ENCODE measurements at regions not wholly inside any gene's neighbourhood (a gene's known extent, or its start where the extent isn't known, plus 50 kb on each side); places are given as distances from the start of the nearest gene placed in this dataset.

DNA sequence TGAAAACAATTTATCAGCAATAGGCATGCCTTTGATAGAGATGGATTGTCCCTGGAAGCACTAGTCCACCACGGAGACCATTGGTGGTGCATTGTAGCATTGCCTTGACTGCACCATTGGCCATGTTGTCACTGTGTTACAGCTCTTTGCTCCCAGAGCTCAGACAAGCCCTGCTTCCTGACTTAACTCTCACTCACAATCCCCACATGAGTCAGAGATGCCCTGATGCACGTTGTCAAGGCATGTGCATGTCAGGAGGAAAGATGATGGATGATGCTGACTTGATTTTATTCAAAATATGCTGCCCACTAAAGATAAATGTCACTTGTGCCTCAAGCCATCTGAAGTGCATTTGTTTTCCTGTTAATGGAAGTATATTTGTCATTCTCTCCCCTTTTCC, 266.1 kb downstream of the ARRDC4 start:
- TF ChIP-seq POLR2AphosphoS5 (IDR thresholded peaks at IDR 0.05; ENCODE audit: low read depth) (no peak), REST (IDR thresholded peaks at IDR 0.05; ENCODE audit: insufficient replicate concordance, low read depth) (no peak)
- TF ChIP-seq, protein P1, sequence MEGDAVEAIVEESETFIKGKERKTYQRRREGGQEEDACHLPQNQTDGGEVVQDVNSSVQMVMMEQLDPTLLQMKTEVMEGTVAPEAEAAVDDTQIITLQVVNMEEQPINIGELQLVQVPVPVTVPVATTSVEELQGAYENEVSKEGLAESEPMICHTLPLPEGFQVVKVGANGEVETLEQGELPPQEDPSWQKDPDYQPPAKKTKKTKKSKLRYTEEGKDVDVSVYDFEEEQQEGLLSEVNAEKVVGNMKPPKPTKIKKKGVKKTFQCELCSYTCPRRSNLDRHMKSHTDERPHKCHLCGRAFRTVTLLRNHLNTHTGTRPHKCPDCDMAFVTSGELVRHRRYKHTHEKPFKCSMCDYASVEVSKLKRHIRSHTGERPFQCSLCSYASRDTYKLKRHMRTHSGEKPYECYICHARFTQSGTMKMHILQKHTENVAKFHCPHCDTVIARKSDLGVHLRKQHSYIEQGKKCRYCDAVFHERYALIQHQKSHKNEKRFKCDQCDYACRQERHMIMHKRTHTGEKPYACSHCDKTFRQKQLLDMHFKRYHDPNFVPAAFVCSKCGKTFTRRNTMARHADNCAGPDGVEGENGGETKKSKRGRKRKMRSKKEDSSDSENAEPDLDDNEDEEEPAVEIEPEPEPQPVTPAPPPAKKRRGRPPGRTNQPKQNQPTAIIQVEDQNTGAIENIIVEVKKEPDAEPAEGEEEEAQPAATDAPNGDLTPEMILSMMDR (IDR thresholded peaks at IDR 0.05; ENCODE audit: insufficient read depth, low read length), result no peak
